ENCODE measurements at regions not wholly inside any gene's neighbourhood (a gene's known extent, or its start where the extent isn't known, plus 50 kb on each side); places are given as distances from the start of the nearest gene placed in this dataset.
A peak's percentile ranks its signal among the peaks of the same experiment; 100 is the strongest.

GRCh38 chr12:98062464-98063245 lies 452.7 kb upstream of the TMPO start:
- H3K4me1 ChIP-seq (ENCODE audit: control insufficient read depth, extremely low read depth, insufficient read depth, low read length), result peaks cover 12% of the 10 kb centered on the region
- no peak overlapping the region for H2AFZ ChIP-seq (ENCODE audit: control insufficient read depth, low read length)
- TF ChIP-seq EZH2 (IDR thresholded peaks at IDR 0.05; ENCODE audit: low read length) (no peak), CTCF (optimal IDR thresholded peaks at IDR 0.05 in 1 of 3, IDR thresholded peaks at IDR 0.05 in 1 of 3, conservative IDR thresholded peaks at IDR 0.05 in 1 of 3; ENCODE audit: extremely low read depth in 1 of 3, insufficient read depth in 2 of 3, low read length in 3 of 3) (no peak)
- H3K9ac ChIP-seq (ENCODE audit: control insufficient read depth, extremely low read depth, insufficient read depth, low read length), result no peak overlapping the region
- FAIRE-seq, result no peak
- dilution Hi-C loops (cut with MboI; ENCODE audit: extremely low pct_ligation_motif_present, low sequenced_read_pairs), result no loop called here
- no peaks in the 10 kb centered on the region for H3K27me3 ChIP-seq (ENCODE audit: control insufficient read depth, extremely low read depth, insufficient read depth, low read length)
- H3K36me3 ChIP-seq (ENCODE audit: control insufficient read depth in 2 of 2, extremely low read depth in 1 of 2, insufficient read depth in 2 of 2, low read length in 2 of 2), result no peaks in the 10 kb centered on the region
- no peaks in the 10 kb centered on the region for H4K20me1 ChIP-seq (ENCODE audit: control insufficient read depth, extremely low read depth, insufficient read depth, low read length)
- no peaks in the 10 kb centered on the region for H3K79me2 ChIP-seq (ENCODE audit: control insufficient read depth, insufficient read depth, low read length)
- no peak overlapping the region for H3K27ac ChIP-seq (ENCODE audit: control insufficient read depth, insufficient read depth, low read length)
- H3K9me3 ChIP-seq (ENCODE audit: control insufficient read depth, low read depth, low read length), result no peaks in the 10 kb centered on the region
- no peak overlapping the region for H3K4me3 ChIP-seq (ENCODE audit: control insufficient read depth in 2 of 3, extremely low read depth in 1 of 3, insufficient read depth in 2 of 3, low read depth in 1 of 3, low read length in 3 of 3)
- no peak for DNase-seq (ENCODE audit: low read depth, low spot score)
- no peaks in the 10 kb centered on the region for H3K9me1 ChIP-seq (ENCODE audit: control insufficient read depth, extremely low read depth, insufficient read depth, low read length)
- no peak overlapping the region for H3K4me2 ChIP-seq (ENCODE audit: control insufficient read depth, extremely low read depth, insufficient read depth, low read depth, low read length)

GRCh38 chr12:98064501-98064900 lies 450.9 kb upstream of the TMPO start:
- no peaks in the 10 kb centered on the region for H3K79me2 ChIP-seq (ENCODE audit: control insufficient read depth, insufficient read depth, low read length)
- no peaks in the 10 kb centered on the region for H4K20me1 ChIP-seq (ENCODE audit: control insufficient read depth, extremely low read depth, insufficient read depth, low read length)
- no peaks in the 10 kb centered on the region for H3K27me3 ChIP-seq (ENCODE audit: control insufficient read depth, extremely low read depth, insufficient read depth, low read length)
- H3K9me3 ChIP-seq (ENCODE audit: control insufficient read depth, low read depth, low read length), result no peaks in the 10 kb centered on the region
- dilution Hi-C loops (cut with MboI; ENCODE audit: extremely low pct_ligation_motif_present, low sequenced_read_pairs), result no loop called here
- H2AFZ ChIP-seq (ENCODE audit: control insufficient read depth, low read length), result no peak overlapping the region
- no peak overlapping the region for H3K9ac ChIP-seq (ENCODE audit: control insufficient read depth, extremely low read depth, insufficient read depth, low read length)
- H3K27ac ChIP-seq (ENCODE audit: control insufficient read depth, insufficient read depth, low read length), result no peak overlapping the region
- no peak for TF ChIP-seq EZH2 (IDR thresholded peaks at IDR 0.05; ENCODE audit: low read length)
- no peaks in the 10 kb centered on the region for H3K36me3 ChIP-seq (ENCODE audit: control insufficient read depth in 2 of 2, extremely low read depth in 1 of 2, insufficient read depth in 2 of 2, low read length in 2 of 2)
- peaks cover 12% of the 10 kb centered on the region for H3K4me1 ChIP-seq (ENCODE audit: control insufficient read depth, extremely low read depth, insufficient read depth, low read length)
- DNase-seq (ENCODE audit: low read depth, low spot score), result no peak
- no peak overlapping the region for H3K4me3 ChIP-seq (ENCODE audit: control insufficient read depth in 2 of 3, extremely low read depth in 1 of 3, insufficient read depth in 2 of 3, low read depth in 1 of 3, low read length in 3 of 3)
- peak; percentile 67 for FAIRE-seq
- no peak overlapping the region for H3K4me2 ChIP-seq (ENCODE audit: control insufficient read depth, extremely low read depth, insufficient read depth, low read depth, low read length)
- H3K9me1 ChIP-seq (ENCODE audit: control insufficient read depth, extremely low read depth, insufficient read depth, low read length), result no peaks in the 10 kb centered on the region

DNA sequence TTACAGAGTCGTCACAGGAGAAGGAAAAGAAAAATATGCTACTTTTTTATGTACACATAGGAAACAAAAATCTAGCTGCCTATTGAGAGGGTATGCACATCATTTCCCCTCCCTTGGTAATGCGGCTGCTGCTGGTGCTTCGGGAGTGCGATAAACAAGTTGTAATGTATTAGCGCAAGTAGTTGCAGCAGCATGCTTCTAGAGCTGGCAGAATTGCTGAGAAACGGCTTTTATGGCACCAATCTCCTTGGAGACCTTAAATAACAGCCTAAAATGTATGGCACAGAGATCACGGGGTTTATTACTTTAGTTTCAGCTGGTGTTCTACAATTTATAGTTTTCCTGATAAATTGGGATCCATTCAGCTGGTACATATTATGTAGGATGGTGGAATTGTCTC lies 447.6 kb upstream of the TMPO start:
- no peak overlapping the region for H3K9ac ChIP-seq (ENCODE audit: control insufficient read depth, extremely low read depth, insufficient read depth, low read length)
- no peak overlapping the region for H2AFZ ChIP-seq (ENCODE audit: control insufficient read depth, low read length)
- FAIRE-seq (no peak), DNase-seq (ENCODE audit: low read depth, low spot score) (no peak)
- H3K4me2 ChIP-seq (ENCODE audit: control insufficient read depth, extremely low read depth, insufficient read depth, low read depth, low read length), result no peak overlapping the region
- H3K79me2 ChIP-seq (ENCODE audit: control insufficient read depth, insufficient read depth, low read length), result no peaks in the 10 kb centered on the region
- no peaks in the 10 kb centered on the region for H3K27me3 ChIP-seq (ENCODE audit: control insufficient read depth, extremely low read depth, insufficient read depth, low read length)
- H3K4me1 ChIP-seq (ENCODE audit: control insufficient read depth, extremely low read depth, insufficient read depth, low read length), result peaks cover 12% of the 10 kb centered on the region
- H3K4me3 ChIP-seq (ENCODE audit: control insufficient read depth in 2 of 3, extremely low read depth in 1 of 3, insufficient read depth in 2 of 3, low read depth in 1 of 3, low read length in 3 of 3), result no peak overlapping the region
- H4K20me1 ChIP-seq (ENCODE audit: control insufficient read depth, extremely low read depth, insufficient read depth, low read length), result no peaks in the 10 kb centered on the region
- dilution Hi-C loops (cut with MboI; ENCODE audit: extremely low pct_ligation_motif_present, low sequenced_read_pairs), result no loop called here
- no peaks in the 10 kb centered on the region for H3K9me3 ChIP-seq (ENCODE audit: control insufficient read depth, low read depth, low read length)
- H3K9me1 ChIP-seq (ENCODE audit: control insufficient read depth, extremely low read depth, insufficient read depth, low read length), result no peaks in the 10 kb centered on the region
- H3K36me3 ChIP-seq (ENCODE audit: control insufficient read depth in 2 of 2, extremely low read depth in 1 of 2, insufficient read depth in 2 of 2, low read length in 2 of 2), result no peaks in the 10 kb centered on the region
- no peak for TF ChIP-seq EZH2 (IDR thresholded peaks at IDR 0.05; ENCODE audit: low read length)
- no peak for TF ChIP-seq CTCF (optimal IDR thresholded peaks at IDR 0.05 in 1 of 3, IDR thresholded peaks at IDR 0.05 in 1 of 3, conservative IDR thresholded peaks at IDR 0.05 in 1 of 3; ENCODE audit: extremely low read depth in 1 of 3, insufficient read depth in 2 of 3, low read length in 3 of 3)
- no peak overlapping the region for H3K27ac ChIP-seq (ENCODE audit: control insufficient read depth, insufficient read depth, low read length)

All from keratinocyte (primary cell).